ENCODE measurements at regions not wholly inside any gene's neighbourhood (a gene's known extent, or its start where the extent isn't known, plus 50 kb on each side); places are given as distances from the start of the nearest gene placed in this dataset.

DNA sequence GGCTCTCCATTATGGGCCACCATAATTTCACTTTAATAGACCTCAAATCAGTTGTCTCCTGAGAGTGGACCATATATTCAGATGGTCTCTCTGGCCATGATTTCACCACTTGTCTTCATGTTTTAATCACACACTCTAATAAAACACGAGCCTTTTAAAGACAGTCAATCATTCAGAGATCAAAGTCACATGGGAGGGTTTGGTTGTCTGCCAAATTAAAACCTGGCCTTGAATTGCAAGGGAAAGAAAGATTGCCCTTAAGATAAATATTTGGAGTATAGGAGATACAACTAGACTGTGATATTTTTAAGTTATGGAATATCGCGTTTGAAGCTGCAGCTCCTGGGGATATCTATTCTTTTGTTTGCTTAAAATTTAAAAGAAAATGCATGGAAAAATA lies 377.8 kb upstream of the DDX18 start:
- no peak for TF ChIP-seq CTCF (IDR thresholded peaks at IDR 0.05; ENCODE audit: insufficient read depth, low read length, poor library complexity, severe bottlenecking)
- TF ChIP-seq EZH2phosphoT487 (conservative IDR thresholded peaks at IDR 0.05; ENCODE audit: low read length) = no peak
